ENCODE measurements at regions not wholly inside any gene's neighbourhood (a gene's known extent, or its start where the extent isn't known, plus 50 kb on each side); places are given as distances from the start of the nearest gene placed in this dataset.

- Histone ChIP-seq H3K36me3 (ENCODE audit: control insufficient read depth in 1 of 2, insufficient read depth in 2 of 2, low read length in 2 of 2) (no peaks in the 10 kb centered on the region), H3K9me2 (ENCODE audit: insufficient read depth) (no peaks in the 10 kb centered on the region), H3K9ac (ENCODE audit: low read length) (no peak overlapping the region), H3K79me2 (ENCODE audit: insufficient read depth, low read length) (no peaks in the 10 kb centered on the region), H3K4me1 (ENCODE audit: control insufficient read depth in 1 of 2, insufficient read depth in 2 of 2, low read length in 2 of 2) (no peaks in the 10 kb centered on the region), H4K20me1 (ENCODE audit: insufficient read depth) (no peaks in the 10 kb centered on the region), H2AFZ (ENCODE audit: low read depth, low read length, poor library complexity, severe bottlenecking) (no peak overlapping the region), H3K4me3 (replicated peaks in 1 of 2; ENCODE audit: low read depth in 1 of 2, low read length in 2 of 2) (no peak overlapping the region), H3K4me2 (ENCODE audit: low read length) (no peak overlapping the region), H3K27me3 (ENCODE audit: insufficient read depth, low read length) (peaks cover 36% of the 10 kb centered on the region; the same call in 1 of the 2 replicates), H3K27ac (ENCODE audit: low read depth, low read length) (no peak overlapping the region), H3K9me3 (ENCODE audit: control insufficient read depth in 1 of 2, insufficient read depth in 1 of 2, low read depth in 1 of 2, low read length in 2 of 2) (no peaks in the 10 kb centered on the region)
- TF ChIP-seq ZBTB33 (IDR thresholded peaks at IDR 0.05; ENCODE audit: extremely low read depth, insufficient replicate concordance, low read length) (no peak), POLR2AphosphoS5 (IDR thresholded peaks at IDR 0.05; ENCODE audit: low read depth, low read length) (no peak), YY1 (IDR thresholded peaks at IDR 0.05; ENCODE audit: extremely low read depth, insufficient replicate concordance, low read depth, low read length) (no peak), POLR2A (IDR thresholded peaks at IDR 0.05; ENCODE audit: borderline replicate concordance, extremely low read depth, insufficient read depth, insufficient read length) (no peak)
- DNase-seq (ENCODE audit: low read depth, low spot score) (no peak), ATAC-seq (no peak)
- intact Hi-C loops (cut with micrococcal nuclease), result no loop called here
- CTCF ChIA-PET, result no interaction called here
- POLR2A ChIA-PET, result interaction anchor here (0.6 kb wide), 1 partner anchor 473 kb away, joined by 3 read pairs; no protein-coding TSS in a partner anchor
- RAD21 ChIA-PET (ENCODE audit: low non-redundant PET in 1 of 2, low total read pairs in 2 of 2, uncharacterized antibody in 2 of 2, unreplicated experiment in 2 of 2), result no interaction called here
- no TSS peak for BruUV-seq (replicated peaks)
These were observed 432.8 kb upstream of the B3GAT1 start for GRCh38 chr11:134844838-134845237.

DNA sequence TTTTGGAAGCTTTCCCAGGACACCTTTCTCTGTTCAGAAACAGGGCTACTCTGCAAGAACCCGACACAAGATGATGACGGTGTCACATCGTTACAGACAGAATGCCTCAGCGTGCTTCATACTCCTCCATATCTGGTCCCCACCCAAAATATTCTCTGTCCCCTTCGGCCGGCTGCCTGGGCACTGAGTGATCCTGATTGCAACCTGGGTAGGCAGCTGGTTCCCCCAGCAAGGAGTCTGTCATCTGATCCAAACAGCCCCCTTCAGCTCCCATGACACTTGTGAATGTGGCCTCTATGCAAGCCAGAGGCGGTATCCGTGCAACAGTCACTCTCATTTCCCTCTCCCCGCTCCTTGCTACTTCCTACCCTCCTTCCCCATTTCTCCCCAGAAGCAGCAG, 431.7 kb upstream of the B3GAT1 start:
- CTCF ChIA-PET, result no interaction called here
- no peaks in the 10 kb centered on the region for H3K4me1 ChIP-seq (ENCODE audit: control insufficient read depth in 1 of 2, insufficient read depth in 2 of 2, low read length in 2 of 2)
- no peaks in the 10 kb centered on the region for H4K20me1 ChIP-seq (ENCODE audit: insufficient read depth)
- peaks cover 36% of the 10 kb centered on the region; the same call in 1 of the 2 replicates for H3K27me3 ChIP-seq (ENCODE audit: insufficient read depth, low read length)
- H2AFZ ChIP-seq (ENCODE audit: low read depth, low read length, poor library complexity, severe bottlenecking), result no peak overlapping the region
- no peak overlapping the region for H3K9ac ChIP-seq (ENCODE audit: low read length)
- BruUV-seq (replicated peaks), result no TSS peak
- POLR2A ChIA-PET, result no interaction called here
- no peak overlapping the region for H3K4me3 ChIP-seq (replicated peaks in 1 of 2; ENCODE audit: low read depth in 1 of 2, low read length in 2 of 2)
- H3K4me2 ChIP-seq (ENCODE audit: low read length), result no peak overlapping the region
- TF ChIP-seq ELF1 (IDR thresholded peaks at IDR 0.05; ENCODE audit: borderline replicate concordance, low read depth) (no peak), POLR2A (IDR thresholded peaks at IDR 0.05; ENCODE audit: borderline replicate concordance, extremely low read depth, insufficient read depth, insufficient read length) (no peak), SP1 (IDR thresholded peaks at IDR 0.05; ENCODE audit: low read depth) (no peak), FOSL1 (IDR thresholded peaks at IDR 0.05; ENCODE audit: low read depth) (no peak), EGR1 (IDR thresholded peaks at IDR 0.05; ENCODE audit: low read depth) (no peak), POLR2AphosphoS5 (IDR thresholded peaks at IDR 0.05; ENCODE audit: low read depth, low read length) (no peak), ZBTB33 (IDR thresholded peaks at IDR 0.05; ENCODE audit: extremely low read depth, insufficient replicate concordance, low read length) (no peak), SIN3A (IDR thresholded peaks at IDR 0.05; ENCODE audit: low read depth) (no peak), REST (IDR thresholded peaks at IDR 0.05; ENCODE audit: low read depth) (no peak), JUND (IDR thresholded peaks at IDR 0.05) (no peak), CEBPB (IDR thresholded peaks at IDR 0.05; ENCODE audit: low read depth) (no peak)
- TF ChIP-seq, protein P1, sequence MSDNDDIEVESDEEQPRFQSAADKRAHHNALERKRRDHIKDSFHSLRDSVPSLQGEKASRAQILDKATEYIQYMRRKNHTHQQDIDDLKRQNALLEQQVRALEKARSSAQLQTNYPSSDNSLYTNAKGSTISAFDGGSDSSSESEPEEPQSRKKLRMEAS (IDR thresholded peaks at IDR 0.05), result no peak
- no peak for ATAC-seq
- no peak for DNase-seq (ENCODE audit: low read depth, low spot score)
- intact Hi-C loops (cut with micrococcal nuclease), result no loop called here
- no peaks in the 10 kb centered on the region for H3K36me3 ChIP-seq (ENCODE audit: control insufficient read depth in 1 of 2, insufficient read depth in 2 of 2, low read length in 2 of 2)
- no peak overlapping the region for H3K27ac ChIP-seq (ENCODE audit: low read depth, low read length)
- RAD21 ChIA-PET (ENCODE audit: low non-redundant PET in 1 of 2, low total read pairs in 2 of 2, uncharacterized antibody in 2 of 2, unreplicated experiment in 2 of 2), result no interaction called here
- H3K79me2 ChIP-seq (ENCODE audit: insufficient read depth, low read length), result no peaks in the 10 kb centered on the region
- H3K9me3 ChIP-seq (ENCODE audit: control insufficient read depth in 1 of 2, insufficient read depth in 1 of 2, low read depth in 1 of 2, low read length in 2 of 2), result no peaks in the 10 kb centered on the region
- H3K9me2 ChIP-seq (ENCODE audit: insufficient read depth), result no peaks in the 10 kb centered on the region

Measured in HCT116 (cell line).